ENCODE measurements at regions not wholly inside any gene's neighbourhood (a gene's known extent, or its start where the extent isn't known, plus 50 kb on each side); places are given as distances from the start of the nearest gene placed in this dataset.
A peak's percentile ranks its signal among the peaks of the same experiment; 100 is the strongest.

GRCh38 chr4:62288808-62289541 is 1088.8 kb downstream of the ADGRL3 start:
- H3K9me3 ChIP-seq (ENCODE audit: control insufficient read depth, low read length) = no peaks in the 10 kb centered on the region
- H3K27me3 ChIP-seq (ENCODE audit: control insufficient read depth, insufficient read depth) = no peaks in the 10 kb centered on the region
- H3K4me1 ChIP-seq (ENCODE audit: control insufficient read depth, insufficient read depth, low read length) = no peaks in the 10 kb centered on the region
- DNase-seq = no peak
- H3K4me3 ChIP-seq (ENCODE audit: low read length) = no peak overlapping the region
- peak; percentile 78 to 93 for ATAC-seq
- intact Hi-C loops (cut with DNase I) = no loop called here
- no peak overlapping the region for H3K27ac ChIP-seq (ENCODE audit: low read length)
- WGBS = 47% methylated on average over 3 of the region's 3 CpGs

- 78% methylated on average over 2 of the region's 2 CpGs for WGBS
- Histone ChIP-seq H3K4me3 (ENCODE audit: low read length) (no peak overlapping the region), H3K27me3 (ENCODE audit: control insufficient read depth, insufficient read depth) (no peaks in the 10 kb centered on the region), H3K4me1 (ENCODE audit: control insufficient read depth, insufficient read depth, low read length) (no peaks in the 10 kb centered on the region), H3K27ac (ENCODE audit: low read length) (no peak overlapping the region), H3K9me3 (ENCODE audit: control insufficient read depth, low read length) (no peaks in the 10 kb centered on the region)
- no peak for DNase-seq
- intact Hi-C loops (cut with DNase I) = no loop called here
- ATAC-seq = no peak
Measured at GRCh38 chr4:62285026-62285425, 1084.9 kb downstream of the ADGRL3 start.

GRCh38 chr4:62279689-62280088 is 1079.6 kb downstream of the ADGRL3 start:
- intact Hi-C loops (cut with DNase I) = no loop called here
- ATAC-seq (no peak), DNase-seq (no peak)
- Histone ChIP-seq H3K9me3 (ENCODE audit: control insufficient read depth, low read length) (no peaks in the 10 kb centered on the region), H3K4me3 (ENCODE audit: low read length) (no peak overlapping the region), H3K4me1 (ENCODE audit: control insufficient read depth, insufficient read depth, low read length) (no peaks in the 10 kb centered on the region), H3K27ac (ENCODE audit: low read length) (no peak overlapping the region), H3K27me3 (ENCODE audit: control insufficient read depth, insufficient read depth) (no peaks in the 10 kb centered on the region)

GRCh38 chr4:62275470-62275869 is 1075.3 kb downstream of the ADGRL3 start:
- Histone ChIP-seq H3K4me3 (ENCODE audit: low read length) (no peak overlapping the region), H3K27ac (ENCODE audit: low read length) (no peak overlapping the region), H3K4me1 (ENCODE audit: control insufficient read depth, insufficient read depth, low read length) (no peaks in the 10 kb centered on the region), H3K9me3 (ENCODE audit: control insufficient read depth, low read length) (no peaks in the 10 kb centered on the region), H3K27me3 (ENCODE audit: control insufficient read depth, insufficient read depth) (no peaks in the 10 kb centered on the region)
- intact Hi-C loops (cut with DNase I) = no loop called here
- DNase-seq (no peak), ATAC-seq (no peak)

GRCh38 chr4:62274782-62275181 is 1074.7 kb downstream of the ADGRL3 start:
- Histone ChIP-seq H3K4me3 (ENCODE audit: low read length) (no peak overlapping the region), H3K27me3 (ENCODE audit: control insufficient read depth, insufficient read depth) (no peaks in the 10 kb centered on the region), H3K4me1 (ENCODE audit: control insufficient read depth, insufficient read depth, low read length) (no peaks in the 10 kb centered on the region), H3K9me3 (ENCODE audit: control insufficient read depth, low read length) (no peaks in the 10 kb centered on the region), H3K27ac (ENCODE audit: low read length) (no peak overlapping the region)
- WGBS = 91% methylated on average over 1 of the region's 1 CpG
- DNase-seq (no peak), ATAC-seq (no peak)
- intact Hi-C loops (cut with DNase I) = no loop called here

- intact Hi-C loops (cut with DNase I) = no loop called here
- Histone ChIP-seq H3K9me3 (ENCODE audit: control insufficient read depth, low read length) (no peaks in the 10 kb centered on the region), H3K27me3 (ENCODE audit: control insufficient read depth, insufficient read depth) (no peaks in the 10 kb centered on the region), H3K4me1 (ENCODE audit: control insufficient read depth, insufficient read depth, low read length) (no peaks in the 10 kb centered on the region), H3K27ac (ENCODE audit: low read length) (no peak overlapping the region), H3K4me3 (ENCODE audit: low read length) (no peak overlapping the region)
- ATAC-seq = peak in 1 of 2 donors; percentile 70
- WGBS = 66% methylated on average over 4 of the region's 4 CpGs
- DNase-seq = peak; percentile 21 to 80 (median 67)
Measured at GRCh38 chr4:62271107-62271506, 1071.0 kb downstream of the ADGRL3 start.

GRCh38 chr4:62269918-62270317 is 1069.8 kb downstream of the ADGRL3 start:
- 85% methylated on average over 4 of the region's 4 CpGs for WGBS
- H3K4me3 ChIP-seq (ENCODE audit: low read length) = no peak overlapping the region
- ATAC-seq = no peak
- intact Hi-C loops (cut with DNase I) = no loop called here
- no peak for DNase-seq
- H3K27ac ChIP-seq (ENCODE audit: low read length) = no peak overlapping the region
- no peaks in the 10 kb centered on the region for H3K27me3 ChIP-seq (ENCODE audit: control insufficient read depth, insufficient read depth)
- no peaks in the 10 kb centered on the region for H3K4me1 ChIP-seq (ENCODE audit: control insufficient read depth, insufficient read depth, low read length)
- no peaks in the 10 kb centered on the region for H3K9me3 ChIP-seq (ENCODE audit: control insufficient read depth, low read length)

- H3K4me3 ChIP-seq (ENCODE audit: low read length) = no peak overlapping the region
- intact Hi-C loops (cut with DNase I) = no loop called here
- no peak for DNase-seq
- no peaks in the 10 kb centered on the region for H3K9me3 ChIP-seq (ENCODE audit: control insufficient read depth, low read length)
- H3K27ac ChIP-seq (ENCODE audit: low read length) = no peak overlapping the region
- ATAC-seq = no peak
- H3K4me1 ChIP-seq (ENCODE audit: control insufficient read depth, insufficient read depth, low read length) = no peaks in the 10 kb centered on the region
- no peaks in the 10 kb centered on the region for H3K27me3 ChIP-seq (ENCODE audit: control insufficient read depth, insufficient read depth)
Measured at GRCh38 chr4:62263454-62263853, 1063.3 kb downstream of the ADGRL3 start.

- no peak for DNase-seq
- Histone ChIP-seq H3K4me3 (ENCODE audit: low read length) (no peak overlapping the region), H3K9me3 (ENCODE audit: control insufficient read depth, low read length) (no peaks in the 10 kb centered on the region), H3K27me3 (ENCODE audit: control insufficient read depth, insufficient read depth) (no peaks in the 10 kb centered on the region), H3K27ac (ENCODE audit: low read length) (no peak overlapping the region), H3K4me1 (ENCODE audit: control insufficient read depth, insufficient read depth, low read length) (no peaks in the 10 kb centered on the region)
- 75% methylated on average over 1 of the region's 1 CpG for WGBS
- intact Hi-C loops (cut with DNase I) = no loop called here
- ATAC-seq = no peak
Measured at GRCh38 chr4:62262676-62263075, 1062.5 kb downstream of the ADGRL3 start.

GRCh38 chr4:62260254-62260653 is 1060.1 kb downstream of the ADGRL3 start:
- no peak for ATAC-seq
- Histone ChIP-seq H3K4me1 (ENCODE audit: control insufficient read depth, insufficient read depth, low read length) (no peaks in the 10 kb centered on the region), H3K9me3 (ENCODE audit: control insufficient read depth, low read length) (no peaks in the 10 kb centered on the region), H3K4me3 (ENCODE audit: low read length) (no peak overlapping the region), H3K27me3 (ENCODE audit: control insufficient read depth, insufficient read depth) (no peaks in the 10 kb centered on the region), H3K27ac (ENCODE audit: low read length) (no peak overlapping the region)
- intact Hi-C loops (cut with DNase I) = no loop called here
- DNase-seq = no peak
- 61% methylated on average over 3 of the region's 3 CpGs for WGBS

- DNase-seq = no peak
- no peaks in the 10 kb centered on the region for H3K9me3 ChIP-seq (ENCODE audit: control insufficient read depth, low read length)
- no peaks in the 10 kb centered on the region for H3K4me1 ChIP-seq (ENCODE audit: control insufficient read depth, insufficient read depth, low read length)
- intact Hi-C loops (cut with DNase I) = no loop called here
- no peak for ATAC-seq
- no peak overlapping the region for H3K4me3 ChIP-seq (ENCODE audit: low read length)
- H3K27ac ChIP-seq (ENCODE audit: low read length) = no peak overlapping the region
- H3K27me3 ChIP-seq (ENCODE audit: control insufficient read depth, insufficient read depth) = no peaks in the 10 kb centered on the region
Measured at GRCh38 chr4:62256479-62256878, 1056.4 kb downstream of the ADGRL3 start.

GRCh38 chr4:62252728-62253127 is 1052.6 kb downstream of the ADGRL3 start:
- Histone ChIP-seq H3K27ac (ENCODE audit: low read length) (no peak overlapping the region), H3K9me3 (ENCODE audit: control insufficient read depth, low read length) (no peaks in the 10 kb centered on the region), H3K27me3 (ENCODE audit: control insufficient read depth, insufficient read depth) (no peaks in the 10 kb centered on the region), H3K4me3 (ENCODE audit: low read length) (no peak overlapping the region), H3K4me1 (ENCODE audit: control insufficient read depth, insufficient read depth, low read length) (no peaks in the 10 kb centered on the region)
- intact Hi-C loops (cut with DNase I) = no loop called here
- no peak for ATAC-seq
- 90% methylated on average over 1 of the region's 1 CpG for WGBS
- no peak for DNase-seq

Data from right cardiac atrium (tissue), 5 donors.